ENCODE measurements at regions not wholly inside any gene's neighbourhood (a gene's known extent, or its start where the extent isn't known, plus 50 kb on each side); places are given as distances from the start of the nearest gene placed in this dataset.
"Not testable (repeated sequence)": the region's sequence is repeated elsewhere in the genome, so short reads cannot be mapped to it uniquely, and the experiment has no call there.

GRCh38 chr1:230563591-230563990 lies 78.7 kb upstream of the COG2 start:
- no peak for DNase-seq (ENCODE audit: extremely low spot score)
- no peak for TF ChIP-seq CTCF (IDR thresholded peaks at IDR 0.05; ENCODE audit: control extremely low read depth, extremely low read depth, low read depth, missing control alignments)
- ChIA-PET POLR2A (no interaction called here), CTCF (no interaction called here)

GRCh38 chr1:230561570-230561969 lies 80.7 kb upstream of the COG2 start:
- POLR2A ChIA-PET: no interaction called here
- no peak for DNase-seq (ENCODE audit: extremely low spot score)
- TF ChIP-seq CTCF (IDR thresholded peaks at IDR 0.05; ENCODE audit: control extremely low read depth, extremely low read depth, low read depth, missing control alignments): no peak
- CTCF ChIA-PET: no interaction called here

GRCh38 chr1:230558324-230558723 lies 84.0 kb upstream of the COG2 start:
- POLR2A ChIA-PET: no interaction called here
- CTCF ChIA-PET: no interaction called here
- no peak for DNase-seq (ENCODE audit: extremely low spot score)
- TF ChIP-seq CTCF (IDR thresholded peaks at IDR 0.05; ENCODE audit: control extremely low read depth, extremely low read depth, low read depth, missing control alignments): no peak

GRCh38 chr1:230556453-230556852 lies 85.8 kb upstream of the COG2 start:
- CTCF ChIA-PET: no interaction called here
- DNase-seq (ENCODE audit: extremely low spot score): no peak
- no peak for TF ChIP-seq CTCF (IDR thresholded peaks at IDR 0.05; ENCODE audit: control extremely low read depth, extremely low read depth, low read depth, missing control alignments)
- POLR2A ChIA-PET: no interaction called here

- CTCF ChIA-PET: no interaction called here
- TF ChIP-seq CTCF (IDR thresholded peaks at IDR 0.05; ENCODE audit: control extremely low read depth, extremely low read depth, low read depth, missing control alignments): no peak
- DNase-seq (ENCODE audit: extremely low spot score): no peak
- POLR2A ChIA-PET: no interaction called here
Measured at GRCh38 chr1:230555814-230556213, 86.5 kb upstream of the COG2 start.

- ChIA-PET POLR2A (no interaction called here), CTCF (no interaction called here)
- TF ChIP-seq CTCF (IDR thresholded peaks at IDR 0.05; ENCODE audit: control extremely low read depth, extremely low read depth, low read depth, missing control alignments): no peak
Measured at GRCh38 chr1:230552880-230553279, 89.4 kb upstream of the COG2 start.

GRCh38 chr1:230550945-230551344 lies 91.3 kb upstream of the COG2 start:
- POLR2A ChIA-PET; DNase-seq (ENCODE audit: extremely low spot score); CTCF ChIA-PET: not testable (repeated sequence)

More at GRCh38 chr1:230552880-230553279, 89.4 kb upstream of the COG2 start:
- no peak for DNase-seq (ENCODE audit: extremely low spot score)
